ENCODE measurements at regions not wholly inside any gene's neighbourhood (a gene's known extent, or its start where the extent isn't known, plus 50 kb on each side); places are given as distances from the start of the nearest gene placed in this dataset.

GRCh38 chr2:206863716-206864115, 75.6 kb upstream of the CPO start:
- Histone ChIP-seq H3K4me3 (replicated peaks in 1 of 2; ENCODE audit: low read depth in 1 of 2, low read length in 2 of 2) (no peak overlapping the region), H3K36me3 (ENCODE audit: control insufficient read depth in 1 of 2, insufficient read depth in 2 of 2, low read length in 2 of 2) (no peaks in the 10 kb centered on the region), H4K20me1 (ENCODE audit: insufficient read depth) (no peaks in the 10 kb centered on the region), H3K9me2 (ENCODE audit: insufficient read depth) (no peaks in the 10 kb centered on the region), H3K4me2 (ENCODE audit: low read length) (no peak overlapping the region), H3K4me1 (ENCODE audit: control insufficient read depth in 1 of 2, insufficient read depth in 2 of 2, low read length in 2 of 2) (no peaks in the 10 kb centered on the region), H3K9ac (ENCODE audit: low read length) (no peak overlapping the region), H3K27ac (ENCODE audit: low read depth, low read length) (no peak overlapping the region), H3K79me2 (ENCODE audit: insufficient read depth, low read length) (no peaks in the 10 kb centered on the region), H3K9me3 (ENCODE audit: control insufficient read depth in 1 of 2, insufficient read depth in 1 of 2, low read depth in 1 of 2, low read length in 2 of 2) (no peaks in the 10 kb centered on the region), H2AFZ (ENCODE audit: low read depth, low read length, poor library complexity, severe bottlenecking) (no peak overlapping the region), H3K27me3 (ENCODE audit: insufficient read depth, low read length) (no peaks in the 10 kb centered on the region)
- intact Hi-C loops (cut with micrococcal nuclease): no loop called here
- ATAC-seq: no peak
- ChIA-PET POLR2A (no interaction called here), CTCF (no interaction called here), RAD21 (ENCODE audit: low non-redundant PET in 1 of 2, low total read pairs in 2 of 2, uncharacterized antibody in 2 of 2, unreplicated experiment in 2 of 2) (no interaction called here)
- DNase-seq (ENCODE audit: low read depth, low spot score): no peak
- TF ChIP-seq CTCF (IDR thresholded peaks at IDR 0.05 in 2 of 3, conservative IDR thresholded peaks at IDR 0.05 in 1 of 3; ENCODE audit: borderline replicate concordance in 1 of 3, insufficient read depth in 1 of 3, low read depth in 2 of 3, low read length in 2 of 3) (no peak), EZH2phosphoT487 (IDR thresholded peaks at IDR 0.05; ENCODE audit: borderline replicate concordance) (no peak), SP1 (IDR thresholded peaks at IDR 0.05; ENCODE audit: low read depth) (no peak), ZFX (IDR thresholded peaks at IDR 0.05) (no peak), RAD21 (IDR thresholded peaks at IDR 0.05; ENCODE audit: low read depth) (no peak), SRF (IDR thresholded peaks at IDR 0.05; ENCODE audit: low read depth) (no peak), MAX (IDR thresholded peaks at IDR 0.05) (no peak), REST (IDR thresholded peaks at IDR 0.05; ENCODE audit: low read depth) (no peak), TCF7L2 (IDR thresholded peaks at IDR 0.05; ENCODE audit: borderline replicate concordance, extremely low read depth, insufficient read depth, insufficient read length) (no peak), POLR2A (IDR thresholded peaks at IDR 0.05; ENCODE audit: borderline replicate concordance, extremely low read depth, insufficient read depth, insufficient read length) (no peak), SIN3A (IDR thresholded peaks at IDR 0.05; ENCODE audit: low read depth) (no peak), EGR1 (IDR thresholded peaks at IDR 0.05; ENCODE audit: low read depth) (no peak), ATF3 (IDR thresholded peaks at IDR 0.05) (no peak), CBX3 (IDR thresholded peaks at IDR 0.05; ENCODE audit: low read depth) (no peak), POLR2AphosphoS5 (IDR thresholded peaks at IDR 0.05; ENCODE audit: low read depth, low read length) (no peak), JUND (IDR thresholded peaks at IDR 0.05) (no peak), EZH2 (IDR thresholded peaks at IDR 0.05) (no peak), ZBTB33 (IDR thresholded peaks at IDR 0.05; ENCODE audit: extremely low read depth, insufficient replicate concordance, low read length) (no peak), ZNF274 (IDR thresholded peaks at IDR 0.05; ENCODE audit: low read depth, low read length) (no peak)
- no TSS peak for BruUV-seq (replicated peaks)

All from HCT116 (cell line).